ENCODE measurements at regions not wholly inside any gene's neighbourhood (a gene's known extent, or its start where the extent isn't known, plus 50 kb on each side); places are given as distances from the start of the nearest gene placed in this dataset.

GRCh38 chr5:125276096-125276495 lies 529.7 kb upstream of the ZNF608 start:
- Histone ChIP-seq H3K36me3 (ENCODE audit: control insufficient read depth, low read depth, low read length) (no peaks in the 10 kb centered on the region), H3K9ac (ENCODE audit: low read length) (no peak overlapping the region), H3K4me3 (ENCODE audit: low read length) (no peak overlapping the region), H3K27ac (ENCODE audit: low read length) (no peak overlapping the region), H3K4me1 (ENCODE audit: control insufficient read depth, low read depth, low read length) (no peaks in the 10 kb centered on the region), H3K27me3 (ENCODE audit: control insufficient read depth, insufficient read depth, low read length) (no peaks in the 10 kb centered on the region), H3K9me3 (ENCODE audit: control insufficient read depth, low read depth, low read length) (no peaks in the 10 kb centered on the region)

- no peaks in the 10 kb centered on the region for H3K36me3 ChIP-seq (ENCODE audit: control insufficient read depth, low read depth, low read length)
- H3K9me3 ChIP-seq (ENCODE audit: control insufficient read depth, low read depth, low read length): no peaks in the 10 kb centered on the region
- no peak overlapping the region for H3K4me3 ChIP-seq (ENCODE audit: low read length)
- no peaks in the 10 kb centered on the region for H3K27me3 ChIP-seq (ENCODE audit: control insufficient read depth, insufficient read depth, low read length)
- H3K9ac ChIP-seq (ENCODE audit: low read length): no peak overlapping the region
- H3K4me1 ChIP-seq (ENCODE audit: control insufficient read depth, low read depth, low read length): no peaks in the 10 kb centered on the region
- H3K27ac ChIP-seq (ENCODE audit: low read length): no peak overlapping the region
Measured at GRCh38 chr5:125277494-125278154, 531.2 kb upstream of the ZNF608 start.

- no peaks in the 10 kb centered on the region for H3K9me3 ChIP-seq (ENCODE audit: control insufficient read depth, low read depth, low read length)
- H3K27me3 ChIP-seq (ENCODE audit: control insufficient read depth, insufficient read depth, low read length): no peaks in the 10 kb centered on the region
- no peak overlapping the region for H3K4me3 ChIP-seq (ENCODE audit: low read length)
- no peak overlapping the region for H3K27ac ChIP-seq (ENCODE audit: low read length)
- H3K4me1 ChIP-seq (ENCODE audit: control insufficient read depth, low read depth, low read length): no peaks in the 10 kb centered on the region
- no peak overlapping the region for H3K9ac ChIP-seq (ENCODE audit: low read length)
- no peaks in the 10 kb centered on the region for H3K36me3 ChIP-seq (ENCODE audit: control insufficient read depth, low read depth, low read length)
Measured at GRCh38 chr5:125278711-125279110, 532.3 kb upstream of the ZNF608 start.

- Histone ChIP-seq H3K9me3 (ENCODE audit: control insufficient read depth, low read depth, low read length) (no peaks in the 10 kb centered on the region), H3K27me3 (ENCODE audit: control insufficient read depth, insufficient read depth, low read length) (no peaks in the 10 kb centered on the region), H3K9ac (ENCODE audit: low read length) (no peak overlapping the region), H3K36me3 (ENCODE audit: control insufficient read depth, low read depth, low read length) (no peaks in the 10 kb centered on the region), H3K4me3 (ENCODE audit: low read length) (no peak overlapping the region), H3K27ac (ENCODE audit: low read length) (no peak overlapping the region), H3K4me1 (ENCODE audit: control insufficient read depth, low read depth, low read length) (peaks cover 3% of the 10 kb centered on the region)
Measured at GRCh38 chr5:125281667-125282066, 535.2 kb upstream of the ZNF608 start.

GRCh38 chr5:125283372-125283771 lies 536.9 kb upstream of the ZNF608 start:
- H3K36me3 ChIP-seq (ENCODE audit: control insufficient read depth, low read depth, low read length): no peaks in the 10 kb centered on the region
- no peaks in the 10 kb centered on the region for H3K9me3 ChIP-seq (ENCODE audit: control insufficient read depth, low read depth, low read length)
- H3K27ac ChIP-seq (ENCODE audit: low read length): no peak overlapping the region
- no peak overlapping the region for H3K4me3 ChIP-seq (ENCODE audit: low read length)
- H3K9ac ChIP-seq (ENCODE audit: low read length): no peak overlapping the region
- peaks cover 3% of the 10 kb centered on the region for H3K4me1 ChIP-seq (ENCODE audit: control insufficient read depth, low read depth, low read length)
- no peaks in the 10 kb centered on the region for H3K27me3 ChIP-seq (ENCODE audit: control insufficient read depth, insufficient read depth, low read length)

GRCh38 chr5:125286271-125286670 lies 539.8 kb upstream of the ZNF608 start:
- H3K27ac ChIP-seq (ENCODE audit: low read length): no peak overlapping the region
- H3K9ac ChIP-seq (ENCODE audit: low read length): no peak overlapping the region
- H3K36me3 ChIP-seq (ENCODE audit: control insufficient read depth, low read depth, low read length): no peaks in the 10 kb centered on the region
- no peak overlapping the region for H3K4me3 ChIP-seq (ENCODE audit: low read length)
- no peaks in the 10 kb centered on the region for H3K27me3 ChIP-seq (ENCODE audit: control insufficient read depth, insufficient read depth, low read length)
- no peaks in the 10 kb centered on the region for H3K9me3 ChIP-seq (ENCODE audit: control insufficient read depth, low read depth, low read length)
- H3K4me1 ChIP-seq (ENCODE audit: control insufficient read depth, low read depth, low read length): peaks cover 3% of the 10 kb centered on the region

- no peaks in the 10 kb centered on the region for H3K27me3 ChIP-seq (ENCODE audit: control insufficient read depth, insufficient read depth, low read length)
- H3K9ac ChIP-seq (ENCODE audit: low read length): no peak overlapping the region
- no peaks in the 10 kb centered on the region for H3K9me3 ChIP-seq (ENCODE audit: control insufficient read depth, low read depth, low read length)
- H3K4me1 ChIP-seq (ENCODE audit: control insufficient read depth, low read depth, low read length): peaks cover 3% of the 10 kb centered on the region
- no peaks in the 10 kb centered on the region for H3K36me3 ChIP-seq (ENCODE audit: control insufficient read depth, low read depth, low read length)
- H3K27ac ChIP-seq (ENCODE audit: low read length): no peak overlapping the region
- H3K4me3 ChIP-seq (ENCODE audit: low read length): no peak overlapping the region
Measured at GRCh38 chr5:125289606-125290005, 543.2 kb upstream of the ZNF608 start.

- H3K27ac ChIP-seq (ENCODE audit: low read length): no peak overlapping the region
- H3K4me3 ChIP-seq (ENCODE audit: low read length): no peak overlapping the region
- H3K9me3 ChIP-seq (ENCODE audit: control insufficient read depth, low read depth, low read length): no peaks in the 10 kb centered on the region
- H3K9ac ChIP-seq (ENCODE audit: low read length): no peak overlapping the region
- no peaks in the 10 kb centered on the region for H3K36me3 ChIP-seq (ENCODE audit: control insufficient read depth, low read depth, low read length)
- no peaks in the 10 kb centered on the region for H3K27me3 ChIP-seq (ENCODE audit: control insufficient read depth, insufficient read depth, low read length)
- peaks cover 3% of the 10 kb centered on the region for H3K4me1 ChIP-seq (ENCODE audit: control insufficient read depth, low read depth, low read length)
Measured at GRCh38 chr5:125290935-125291334, 544.5 kb upstream of the ZNF608 start.

GRCh38 chr5:125291447-125291846 lies 545.0 kb upstream of the ZNF608 start:
- H3K4me1 ChIP-seq (ENCODE audit: control insufficient read depth, low read depth, low read length): peaks cover 1% of the 10 kb centered on the region
- no peak overlapping the region for H3K27ac ChIP-seq (ENCODE audit: low read length)
- no peaks in the 10 kb centered on the region for H3K27me3 ChIP-seq (ENCODE audit: control insufficient read depth, insufficient read depth, low read length)
- H3K36me3 ChIP-seq (ENCODE audit: control insufficient read depth, low read depth, low read length): no peaks in the 10 kb centered on the region
- H3K9ac ChIP-seq (ENCODE audit: low read length): no peak overlapping the region
- no peaks in the 10 kb centered on the region for H3K9me3 ChIP-seq (ENCODE audit: control insufficient read depth, low read depth, low read length)
- no peak overlapping the region for H3K4me3 ChIP-seq (ENCODE audit: low read length)

- no peak overlapping the region for H3K9ac ChIP-seq (ENCODE audit: low read length)
- no peak overlapping the region for H3K27ac ChIP-seq (ENCODE audit: low read length)
- H3K4me1 ChIP-seq (ENCODE audit: control insufficient read depth, low read depth, low read length): peaks cover 3% of the 10 kb centered on the region
- H3K9me3 ChIP-seq (ENCODE audit: control insufficient read depth, low read depth, low read length): no peaks in the 10 kb centered on the region
- H3K4me3 ChIP-seq (ENCODE audit: low read length): no peak overlapping the region
- H3K36me3 ChIP-seq (ENCODE audit: control insufficient read depth, low read depth, low read length): no peaks in the 10 kb centered on the region
- H3K27me3 ChIP-seq (ENCODE audit: control insufficient read depth, insufficient read depth, low read length): no peaks in the 10 kb centered on the region
Measured at GRCh38 chr5:125293223-125293622, 546.8 kb upstream of the ZNF608 start.

GRCh38 chr5:125293726-125294125 lies 547.3 kb upstream of the ZNF608 start:
- H3K4me3 ChIP-seq (ENCODE audit: low read length): no peak overlapping the region
- H3K27me3 ChIP-seq (ENCODE audit: control insufficient read depth, insufficient read depth, low read length): no peaks in the 10 kb centered on the region
- H3K9me3 ChIP-seq (ENCODE audit: control insufficient read depth, low read depth, low read length): no peaks in the 10 kb centered on the region
- no peaks in the 10 kb centered on the region for H3K36me3 ChIP-seq (ENCODE audit: control insufficient read depth, low read depth, low read length)
- peaks cover 8% of the 10 kb centered on the region for H3K4me1 ChIP-seq (ENCODE audit: control insufficient read depth, low read depth, low read length)
- H3K27ac ChIP-seq (ENCODE audit: low read length): no peak overlapping the region
- no peak overlapping the region for H3K9ac ChIP-seq (ENCODE audit: low read length)

- H3K9me3 ChIP-seq (ENCODE audit: control insufficient read depth, low read depth, low read length): no peaks in the 10 kb centered on the region
- no peak overlapping the region for H3K4me3 ChIP-seq (ENCODE audit: low read length)
- no peak overlapping the region for H3K27ac ChIP-seq (ENCODE audit: low read length)
- peaks cover 12% of the 10 kb centered on the region for H3K4me1 ChIP-seq (ENCODE audit: control insufficient read depth, low read depth, low read length)
- H3K27me3 ChIP-seq (ENCODE audit: control insufficient read depth, insufficient read depth, low read length): no peaks in the 10 kb centered on the region
- no peak overlapping the region for H3K9ac ChIP-seq (ENCODE audit: low read length)
- H3K36me3 ChIP-seq (ENCODE audit: control insufficient read depth, low read depth, low read length): no peaks in the 10 kb centered on the region
Measured at GRCh38 chr5:125294844-125295243, 548.4 kb upstream of the ZNF608 start.

Data from iPS-18a (cell line).